Right hindlimb (tissue), 1 donor: ENCODE measurements at regions not wholly inside any gene's neighbourhood (a gene's known extent, or its start where the extent isn't known, plus 50 kb on each side); places are given as distances from the start of the nearest gene placed in this dataset.
"Not testable (repeated sequence)": the region's sequence is repeated elsewhere in the genome, so short reads cannot be mapped to it uniquely, and the experiment has no call there.

ENCODE experiments used
- DNase-seq: peaks from one replicate; pipeline ENCODE4 v3.0.0-alpha.2; 2018

GRCh38 chr1:105231378-105231777, 1481.7 kb downstream of the AMY1C start:
- no peak for DNase-seq

DNA sequence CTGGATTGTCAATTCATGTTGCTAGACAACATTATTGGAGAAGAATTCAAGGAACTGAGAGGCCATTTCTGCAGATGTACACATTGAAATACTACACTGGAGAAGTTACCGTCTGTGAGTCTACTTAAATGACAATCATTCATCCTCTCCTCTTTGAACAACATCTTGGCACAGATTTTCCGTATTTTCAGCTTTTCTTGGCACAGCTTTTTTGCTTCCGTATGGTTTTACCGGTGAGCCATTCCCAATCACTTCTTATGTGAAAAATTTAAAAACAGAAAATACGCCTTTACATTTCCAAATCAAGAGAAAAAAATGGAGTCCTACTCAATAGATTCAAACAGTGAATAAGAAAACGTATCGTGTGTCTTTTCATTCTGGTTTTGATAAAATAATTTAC, 1493.7 kb downstream of the AMY1C start:
- DNase-seq, result no peak

DNA sequence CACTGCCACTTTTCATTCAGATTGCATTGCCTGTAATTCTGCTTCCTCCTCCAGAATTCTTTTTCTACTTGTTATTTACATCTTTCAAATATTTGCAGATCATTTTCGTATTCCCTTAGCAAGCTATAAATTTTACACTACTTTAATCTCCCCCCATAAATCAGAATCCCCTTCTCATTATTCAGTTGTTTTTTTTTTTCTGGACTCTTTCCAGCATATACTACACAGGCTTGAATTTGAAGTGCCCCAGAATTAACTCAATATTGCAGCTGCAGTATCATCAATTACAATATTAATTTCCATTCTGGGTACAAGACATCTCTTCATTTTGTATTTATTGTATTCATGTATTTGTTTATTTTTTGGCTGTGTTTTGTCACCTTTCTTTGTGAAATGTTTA, 1494.3 kb downstream of the AMY1C start:
- DNase-seq, result no peak

DNA sequence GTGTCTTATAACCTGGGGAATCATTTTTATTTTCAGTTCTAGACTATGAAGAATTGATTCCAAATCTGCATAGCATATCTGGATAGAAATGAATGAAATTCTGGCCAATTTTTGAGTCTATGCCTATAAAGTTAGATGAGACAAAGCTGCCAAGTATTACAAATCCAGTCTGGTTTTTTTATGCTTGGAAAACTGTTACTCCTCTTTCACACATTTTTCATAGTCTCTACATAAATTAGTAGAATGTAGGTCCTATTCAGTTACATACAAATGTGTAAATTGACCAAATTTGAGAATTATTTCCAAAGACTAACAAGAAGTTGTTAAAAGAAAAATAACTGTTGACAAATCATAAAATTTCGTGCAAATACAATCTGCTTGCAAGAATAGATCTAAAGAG, 1505.2 kb downstream of the AMY1C start:
- no peak for DNase-seq

- no peak for DNase-seq
Measured at GRCh38 chr1:105260001-105260400, 1510.3 kb downstream of the AMY1C start.

GRCh38 chr1:105270966-105271365, 1521.3 kb downstream of the AMY1C start:
- DNase-seq, result no peak

- DNase-seq, result not testable (repeated sequence)
Measured at GRCh38 chr1:105272376-105272775, 1522.7 kb downstream of the AMY1C start.

GRCh38 chr1:105294838-105295237, 1545.1 kb downstream of the AMY1C start:
- DNase-seq, result no peak

- DNase-seq, result no peak
Measured at GRCh38 chr1:105310063-105310462, 1560.4 kb downstream of the AMY1C start.

GRCh38 chr1:105317976-105318375, 1568.3 kb downstream of the AMY1C start:
- DNase-seq, result no peak

DNA sequence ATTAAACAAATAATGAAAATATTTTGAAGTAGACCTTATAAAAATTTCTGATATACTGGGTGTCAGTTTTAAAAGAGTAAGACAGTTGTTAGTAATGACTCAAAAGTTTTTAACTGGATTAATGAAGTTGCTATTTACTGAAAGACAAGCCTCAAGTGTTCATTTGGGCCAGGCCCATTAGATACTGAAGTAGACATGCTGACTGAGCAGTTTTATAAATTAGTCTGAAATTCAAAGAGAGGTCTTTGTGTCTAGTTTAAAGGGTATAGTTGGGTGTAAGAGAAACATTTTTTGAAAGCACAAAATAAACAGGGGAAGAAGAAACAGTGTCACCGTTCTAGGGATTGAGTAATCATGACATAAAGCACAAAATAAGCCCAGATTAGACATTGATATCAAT, 1577.2 kb downstream of the AMY1C start:
- DNase-seq, result no peak

DNA sequence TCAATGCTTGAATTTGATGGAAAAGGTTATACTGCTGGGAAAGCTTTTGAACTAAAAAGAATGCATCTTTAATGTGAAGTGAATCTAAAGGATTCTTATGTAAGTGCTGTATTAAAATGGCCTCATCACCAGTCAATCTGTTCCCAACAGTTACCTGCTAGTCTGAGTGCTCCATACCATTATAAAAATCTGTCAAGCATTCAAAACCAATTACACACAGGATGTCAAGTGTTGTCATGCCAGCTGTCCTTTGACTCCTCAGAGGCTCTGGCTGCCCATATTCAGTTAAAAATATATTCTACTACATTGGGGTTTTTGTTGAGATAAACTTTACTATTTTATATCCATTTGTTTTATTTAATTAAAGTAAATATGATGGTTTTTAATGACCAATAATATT, 1587.7 kb downstream of the AMY1C start:
- DNase-seq, result no peak

GRCh38 chr1:105343317-105343716, 1593.6 kb downstream of the AMY1C start:
- no peak for DNase-seq

DNA sequence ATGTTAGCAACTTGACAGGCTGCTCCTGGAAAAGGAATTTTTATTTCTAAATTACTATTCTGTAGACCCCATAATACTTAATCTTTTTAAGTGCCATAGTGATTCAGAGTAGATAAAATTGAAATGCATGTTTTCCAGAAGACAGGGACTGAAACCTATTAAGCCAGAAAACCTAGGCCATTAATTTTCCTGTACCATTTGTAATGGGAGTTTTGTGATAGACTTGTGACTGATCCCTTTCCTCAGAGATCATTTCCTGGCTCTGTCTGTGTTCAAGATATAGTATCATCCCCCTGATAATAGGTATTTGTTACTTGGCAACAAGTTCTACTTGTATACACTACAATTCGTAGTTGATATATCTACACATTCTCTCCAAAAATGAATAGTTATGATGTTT, 1609.8 kb downstream of the AMY1C start:
- DNase-seq, result no peak

- DNase-seq, result no peak
Measured at GRCh38 chr1:105362438-105362837, 1612.7 kb downstream of the AMY1C start.

DNA sequence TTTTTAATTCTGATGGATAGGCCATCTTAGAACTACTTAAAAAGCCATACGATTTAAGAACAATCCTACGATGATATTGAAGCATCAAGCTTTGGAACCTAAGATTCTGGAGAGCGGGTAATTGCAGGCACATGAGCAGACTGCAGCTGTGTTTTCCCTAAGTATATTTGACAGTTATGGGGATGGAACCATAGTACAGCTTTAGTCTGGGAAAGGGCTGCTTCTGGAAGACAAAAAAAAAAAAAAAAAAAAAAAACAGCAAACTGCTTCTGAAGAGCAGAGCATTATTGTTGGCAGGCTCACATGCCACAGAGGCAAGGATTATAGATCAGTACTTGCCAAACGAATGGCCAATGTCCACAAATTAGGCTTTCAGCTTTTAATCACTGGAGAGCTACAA, 1618.7 kb downstream of the AMY1C start:
- no peak for DNase-seq

DNA sequence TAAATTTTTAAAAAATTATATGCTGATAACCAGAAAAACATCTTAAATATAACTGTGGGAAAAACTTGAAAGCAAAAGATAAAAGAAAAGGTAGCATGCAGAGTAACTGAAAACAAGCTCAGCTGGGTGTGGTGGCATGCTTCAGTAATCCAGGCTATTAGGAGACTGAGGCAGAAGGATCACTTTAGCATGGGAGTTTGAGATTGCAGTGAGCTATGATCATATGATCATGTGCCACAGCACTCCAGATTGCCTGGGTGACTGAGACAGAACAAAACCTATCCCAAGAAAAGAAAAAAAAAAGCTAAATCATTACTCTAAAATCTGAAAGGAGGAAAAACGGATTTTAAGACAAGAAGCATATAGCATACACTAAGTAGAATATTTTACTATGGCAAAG, 1624.0 kb downstream of the AMY1C start:
- DNase-seq, result no peak

GRCh38 chr1:105386489-105386888, 1636.8 kb downstream of the AMY1C start:
- no peak for DNase-seq

DNA sequence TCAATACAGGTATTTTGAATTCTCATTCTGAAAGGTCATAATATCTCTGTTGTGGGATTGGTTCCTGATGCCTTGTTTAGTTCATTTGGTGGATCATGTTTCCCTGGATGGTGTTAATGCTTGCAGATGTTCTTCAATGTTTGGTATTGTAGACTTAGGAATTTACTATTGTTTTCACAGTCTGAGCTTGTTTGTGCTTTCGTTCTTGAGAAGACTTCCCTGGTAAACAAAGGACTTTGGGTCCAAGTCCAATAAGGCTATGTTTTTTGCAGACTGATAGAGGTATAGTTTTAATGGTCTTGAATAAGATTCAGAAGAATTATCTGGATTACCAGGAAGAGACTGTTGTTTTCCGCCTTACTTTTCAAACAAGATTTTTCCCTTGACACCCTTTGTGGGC, 1646.3 kb downstream of the AMY1C start:
- DNase-seq, result no peak

DNA sequence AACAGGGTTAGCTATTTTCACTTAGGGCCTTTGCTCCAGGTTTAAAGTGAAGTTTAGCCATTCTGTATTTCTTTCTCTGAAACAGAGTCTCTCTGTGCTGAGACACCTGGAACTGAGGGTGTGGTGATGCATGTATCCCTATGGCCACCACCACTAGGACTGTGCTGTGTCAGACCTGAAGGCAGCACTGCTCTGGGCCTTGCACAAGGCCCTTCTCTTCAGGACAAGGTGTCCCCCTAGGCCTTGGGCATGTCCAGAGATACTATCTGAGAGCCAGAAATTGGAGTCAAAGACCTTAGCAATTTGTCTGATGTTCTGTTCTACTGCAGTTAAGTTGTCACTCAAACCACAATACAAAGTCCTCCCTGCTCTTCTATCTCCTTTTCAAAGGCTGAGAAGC, 1649.2 kb downstream of the AMY1C start:
- no peak for DNase-seq

- no peak for DNase-seq
Measured at GRCh38 chr1:105399716-105400115, 1650.0 kb downstream of the AMY1C start.

DNA sequence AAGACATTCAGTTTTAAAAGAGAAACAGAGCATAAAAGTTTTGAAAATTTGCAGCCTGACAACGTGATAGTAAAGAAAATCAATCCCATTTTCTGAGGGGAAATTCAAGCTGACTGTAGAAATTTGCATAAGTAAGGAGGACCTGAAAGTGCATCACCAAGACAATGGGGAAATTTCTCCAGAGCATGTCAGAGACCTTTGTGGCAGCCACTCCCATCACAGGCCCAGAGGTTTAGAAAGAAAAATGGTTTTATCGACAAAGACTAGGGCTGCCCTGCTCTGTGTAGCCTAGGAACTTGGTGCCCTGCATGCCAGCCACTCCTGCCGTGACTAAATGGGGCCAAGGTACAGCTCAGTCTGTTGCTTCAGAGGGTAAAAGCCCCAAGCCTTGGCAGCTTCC, 1640.2 kb upstream of the PRMT6 start:
- DNase-seq, result no peak

GRCh38 chr1:105419030-105419429, 1637.4 kb upstream of the PRMT6 start:
- DNase-seq, result no peak

DNA sequence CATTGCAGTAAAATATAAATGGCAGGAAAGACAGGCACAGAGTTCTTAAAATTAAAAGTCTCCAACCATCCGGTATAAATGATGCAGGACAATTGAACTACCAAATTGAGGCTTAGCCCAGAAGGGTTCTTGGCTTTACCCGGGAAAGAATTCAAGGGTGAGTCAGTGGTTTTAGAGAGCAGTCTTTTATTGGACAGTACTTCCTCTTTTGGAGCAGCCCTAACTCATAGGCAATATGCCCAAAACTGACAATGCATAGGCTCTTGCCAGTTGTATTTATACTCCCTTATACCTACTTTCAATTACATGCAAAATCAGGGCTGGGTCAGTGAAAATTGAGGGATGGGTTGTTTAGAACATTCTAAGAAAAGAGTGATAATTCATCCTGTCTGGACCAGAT, 1628.9 kb upstream of the PRMT6 start:
- DNase-seq, result no peak

DNA sequence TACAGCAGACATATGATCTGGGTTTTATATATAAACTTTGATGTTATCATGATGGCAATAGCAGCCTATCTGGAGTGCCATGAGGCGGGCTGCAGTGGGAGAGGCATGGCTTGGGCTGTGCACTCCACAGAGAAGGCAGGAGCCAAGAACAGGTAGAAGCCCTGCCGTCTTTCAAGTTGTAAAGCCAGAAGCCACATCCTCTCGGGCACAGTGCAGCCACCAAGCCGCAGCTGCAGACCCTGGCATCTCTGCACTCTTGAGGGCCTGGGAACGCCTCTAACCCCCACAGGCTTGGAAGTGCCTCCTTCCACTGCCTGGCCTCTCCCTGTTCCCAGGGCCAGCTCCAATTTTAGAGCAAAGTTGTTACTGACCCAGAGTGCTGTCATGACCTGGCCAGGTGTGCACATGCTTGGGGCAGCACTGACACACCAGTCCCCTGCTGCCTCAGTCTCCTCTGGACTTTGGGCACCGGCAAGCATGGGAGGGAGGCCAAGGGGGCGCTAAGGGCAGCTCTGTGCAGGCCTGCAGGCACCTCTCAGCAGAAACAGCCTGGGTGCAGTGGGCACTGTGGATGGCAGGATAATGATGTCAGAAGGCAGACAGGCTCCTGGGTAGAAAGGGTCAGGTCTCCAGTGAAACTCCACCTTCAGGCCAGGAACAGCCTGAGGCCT, 1619.8 kb upstream of the PRMT6 start:
- no peak for DNase-seq

DNA sequence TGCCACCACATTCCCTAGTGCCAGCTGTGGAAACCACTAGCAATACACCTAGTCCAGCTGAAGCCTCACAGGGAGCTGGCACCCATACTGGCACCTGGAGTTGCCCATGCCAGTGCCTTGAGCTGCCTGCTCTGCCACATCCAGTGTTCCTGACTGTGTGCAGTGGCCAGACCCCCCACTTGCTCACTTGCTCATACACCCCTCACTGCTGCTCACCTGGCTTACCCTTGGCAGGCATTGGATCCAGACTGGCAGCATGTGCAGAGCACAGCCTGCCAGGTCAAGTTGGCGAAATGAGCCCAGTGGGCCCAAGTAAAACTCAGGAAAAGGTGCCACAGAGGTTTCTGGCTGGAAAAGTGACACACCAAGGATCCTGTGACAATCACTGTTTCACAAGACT, 1618.6 kb upstream of the PRMT6 start:
- DNase-seq, result no peak
